ENCODE measurements at regions not wholly inside any gene's neighbourhood (a gene's known extent, or its start where the extent isn't known, plus 50 kb on each side); places are given as distances from the start of the nearest gene placed in this dataset.
"Not testable (repeated sequence)": the region's sequence is repeated elsewhere in the genome, so short reads cannot be mapped to it uniquely, and the experiment has no call there.

DNA sequence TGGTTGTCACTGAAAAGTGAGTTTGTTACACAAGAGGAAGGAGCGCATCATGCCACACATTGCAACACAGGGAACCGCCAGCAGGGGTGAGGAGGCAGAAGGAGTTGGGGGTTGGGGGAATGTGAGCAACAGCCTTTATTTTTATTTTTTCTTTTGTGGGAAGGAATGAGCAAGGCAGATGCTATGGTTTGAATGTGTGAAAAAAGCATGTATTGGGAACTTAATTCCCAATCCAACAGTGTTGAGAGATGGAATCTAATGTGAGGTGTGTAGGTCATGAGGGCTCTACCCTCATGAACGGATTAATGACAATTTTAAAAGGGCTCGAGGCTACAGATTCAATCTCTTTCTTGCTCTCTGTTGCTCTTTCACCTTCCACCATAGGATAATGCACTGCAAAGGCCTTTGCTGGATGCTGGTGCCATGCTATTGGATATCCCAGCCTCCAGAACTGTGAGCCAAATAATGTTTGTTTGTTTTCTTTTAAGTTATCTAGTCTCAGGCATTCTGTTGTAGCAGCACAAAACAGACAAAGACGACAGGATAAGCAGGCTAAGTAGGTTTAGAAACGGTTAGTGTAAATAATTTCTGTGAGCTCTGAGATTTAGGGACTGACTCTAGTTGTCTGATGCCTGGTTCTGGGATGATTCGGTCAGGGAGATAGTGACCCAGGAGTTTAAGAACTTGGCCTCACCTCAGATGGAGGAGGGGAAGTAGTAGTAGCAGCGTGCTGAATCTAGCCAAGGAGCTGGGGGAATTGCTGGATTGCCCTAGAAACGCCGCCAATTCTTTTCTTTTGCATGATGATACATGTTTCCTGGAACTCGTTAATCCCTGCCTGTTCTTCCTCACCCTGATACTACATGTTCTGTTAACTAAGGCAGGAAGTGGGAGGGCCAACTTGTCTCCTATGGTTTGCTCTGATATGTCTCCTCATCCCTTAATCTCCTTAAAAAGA lies 156.6 kb upstream of the CTSO start:
- Histone ChIP-seq H3K4me1 (peaks cover 0 to 9% (median 0%) of the 10 kb centered on the region in 12 donors), H3K27ac (peak overlapping the region in 1 of 12 donors; percentile 66), H3K36me3 (no peaks in the 10 kb centered on the region), H3K4me3 (no peak overlapping the region), H3K9me3 (no peaks in the 10 kb centered on the region), H3K27me3 (no peaks in the 10 kb centered on the region)
- DNase-seq (peak in 3 of 5 donors; percentile 16 to 40 (median 27)), ATAC-seq (peak; percentile 50 to 93 (median 62))
- intact Hi-C loops (cut with DNase I) = no loop called here
- TF ChIP-seq, protein P1, sequence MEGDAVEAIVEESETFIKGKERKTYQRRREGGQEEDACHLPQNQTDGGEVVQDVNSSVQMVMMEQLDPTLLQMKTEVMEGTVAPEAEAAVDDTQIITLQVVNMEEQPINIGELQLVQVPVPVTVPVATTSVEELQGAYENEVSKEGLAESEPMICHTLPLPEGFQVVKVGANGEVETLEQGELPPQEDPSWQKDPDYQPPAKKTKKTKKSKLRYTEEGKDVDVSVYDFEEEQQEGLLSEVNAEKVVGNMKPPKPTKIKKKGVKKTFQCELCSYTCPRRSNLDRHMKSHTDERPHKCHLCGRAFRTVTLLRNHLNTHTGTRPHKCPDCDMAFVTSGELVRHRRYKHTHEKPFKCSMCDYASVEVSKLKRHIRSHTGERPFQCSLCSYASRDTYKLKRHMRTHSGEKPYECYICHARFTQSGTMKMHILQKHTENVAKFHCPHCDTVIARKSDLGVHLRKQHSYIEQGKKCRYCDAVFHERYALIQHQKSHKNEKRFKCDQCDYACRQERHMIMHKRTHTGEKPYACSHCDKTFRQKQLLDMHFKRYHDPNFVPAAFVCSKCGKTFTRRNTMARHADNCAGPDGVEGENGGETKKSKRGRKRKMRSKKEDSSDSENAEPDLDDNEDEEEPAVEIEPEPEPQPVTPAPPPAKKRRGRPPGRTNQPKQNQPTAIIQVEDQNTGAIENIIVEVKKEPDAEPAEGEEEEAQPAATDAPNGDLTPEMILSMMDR (IDR thresholded peaks at IDR 0.05) = no peak
- TF ChIP-seq POLR2A (IDR thresholded peaks at IDR 0.05) = no peak
- WGBS, 4 donors = 47 to 55% (median 50%) methylated on average over 11 of the region's 11 CpGs

DNA sequence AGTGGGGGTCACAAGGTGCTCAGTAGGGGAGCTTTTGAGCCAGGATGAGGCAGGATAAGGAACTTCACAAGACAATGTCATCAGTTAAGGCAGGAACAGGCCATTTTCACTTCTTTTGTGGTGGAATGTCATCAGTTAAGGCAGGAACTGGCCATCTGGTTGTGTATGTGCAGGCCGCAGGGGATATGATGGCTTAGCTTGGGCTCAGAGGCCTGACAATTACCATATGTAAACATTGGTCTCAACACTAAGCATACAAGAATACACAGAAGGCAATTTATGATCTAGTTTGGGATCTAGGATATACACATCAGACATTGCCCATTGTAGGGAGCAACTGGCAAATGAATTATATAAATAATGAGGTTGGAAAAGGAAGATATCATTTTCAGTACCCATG lies 155.4 kb upstream of the CTSO start:
- H3K36me3 ChIP-seq; DNase-seq; H3K4me1 ChIP-seq; ATAC-seq; intact Hi-C loops (cut with DNase I); H3K9me3 ChIP-seq; H3K27me3 ChIP-seq; H3K4me3 ChIP-seq; H3K27ac ChIP-seq: not testable (repeated sequence)
- WGBS, 4 donors = 72 to 87% (median 79%) methylated on average over 1 of the region's 1 CpG

DNA sequence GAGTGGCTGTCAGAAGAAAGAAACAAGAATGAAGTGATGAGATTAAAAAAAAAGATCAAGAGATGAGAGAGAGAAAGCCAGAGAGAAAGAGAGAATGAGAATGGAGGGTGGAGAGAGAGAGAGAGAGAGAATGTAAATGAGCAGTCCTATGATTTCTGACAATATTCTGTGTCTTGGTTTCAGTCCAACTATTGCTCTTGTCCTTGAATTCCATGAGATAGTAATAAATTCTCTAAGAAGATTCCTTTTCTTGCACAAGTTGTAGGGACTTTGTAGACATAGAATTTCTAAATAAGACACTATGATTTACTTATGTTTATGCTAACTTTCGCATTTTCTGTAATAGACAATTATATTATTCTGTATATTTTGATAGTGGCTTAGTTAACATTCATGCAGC lies 149.6 kb upstream of the CTSO start:
- Histone ChIP-seq H3K9me3 (no peaks in the 10 kb centered on the region), H3K4me1 (no peaks in the 10 kb centered on the region), H3K27ac (no peak overlapping the region), H3K4me3 (no peak overlapping the region), H3K36me3 (no peaks in the 10 kb centered on the region), H3K27me3 (no peaks in the 10 kb centered on the region)
- ATAC-seq (no peak), DNase-seq (no peak)
- intact Hi-C loops (cut with DNase I) = no loop called here
- 87 to 96% (median 89%) methylated on average over 1 of the region's 1 CpG for WGBS, 4 donors
- TF ChIP-seq, protein P1 (IDR thresholded peaks at IDR 0.05) = no peak
- no peak for TF ChIP-seq POLR2A (IDR thresholded peaks at IDR 0.05)

DNA sequence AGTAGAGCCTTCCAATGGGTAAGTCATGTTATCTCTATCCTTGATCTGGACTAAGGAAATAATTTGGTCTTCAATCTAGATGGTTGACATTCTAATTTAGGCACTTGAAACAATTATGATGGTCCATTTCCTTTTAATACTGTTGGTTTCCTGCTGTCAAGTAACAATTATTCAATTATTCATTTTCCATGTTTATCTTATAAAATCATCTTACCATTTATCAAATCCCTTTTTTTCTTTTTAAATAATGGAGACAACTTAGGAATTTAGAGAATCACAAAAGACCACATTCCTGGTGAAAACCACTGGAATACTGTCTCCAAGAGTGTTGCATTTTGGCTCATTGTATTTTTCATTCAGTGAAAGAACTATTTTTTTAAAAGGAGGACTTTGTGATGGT lies 148.7 kb upstream of the CTSO start:
- intact Hi-C loops (cut with DNase I) = no loop called here
- ATAC-seq (no peak), DNase-seq (no peak)
- no peaks in the 10 kb centered on the region for H3K36me3 ChIP-seq
- no peak overlapping the region for H3K27ac ChIP-seq
- TF ChIP-seq, protein P1 (IDR thresholded peaks at IDR 0.05) = no peak
- TF ChIP-seq POLR2A (IDR thresholded peaks at IDR 0.05) = no peak
- no peaks in the 10 kb centered on the region for H3K9me3 ChIP-seq
- no peak overlapping the region for H3K4me3 ChIP-seq
- no peaks in the 10 kb centered on the region for H3K27me3 ChIP-seq
- no peaks in the 10 kb centered on the region for H3K4me1 ChIP-seq
